GM18951 (cell line): ENCODE measurements at regions not wholly inside any gene's neighbourhood (a gene's known extent, or its start where the extent isn't known, plus 50 kb on each side); places are given as distances from the start of the nearest gene placed in this dataset.

ENCODE experiments used
- POLR2A ChIP-seq: IDR thresholded peaks from 4 replicates; pipeline ENCODE4 v1.6.1; 2011; ENCODE audit warnings: mild to moderate bottlenecking; ENCODE audit not compliant: insufficient read length, insufficient read depth; ENCODE audit errors: extremely low read depth
- in situ Hi-C: fragments of 300-500 bp; cut with MboI; formaldehyde crosslinking; loops from one replicate; pipeline ENCODE4 v1.12.0; 2022; ENCODE audit warnings: low sequenced_read_pairs, mixed read lengths, inconsistent platforms; ENCODE audit not compliant: unreplicated experiment

DNA sequence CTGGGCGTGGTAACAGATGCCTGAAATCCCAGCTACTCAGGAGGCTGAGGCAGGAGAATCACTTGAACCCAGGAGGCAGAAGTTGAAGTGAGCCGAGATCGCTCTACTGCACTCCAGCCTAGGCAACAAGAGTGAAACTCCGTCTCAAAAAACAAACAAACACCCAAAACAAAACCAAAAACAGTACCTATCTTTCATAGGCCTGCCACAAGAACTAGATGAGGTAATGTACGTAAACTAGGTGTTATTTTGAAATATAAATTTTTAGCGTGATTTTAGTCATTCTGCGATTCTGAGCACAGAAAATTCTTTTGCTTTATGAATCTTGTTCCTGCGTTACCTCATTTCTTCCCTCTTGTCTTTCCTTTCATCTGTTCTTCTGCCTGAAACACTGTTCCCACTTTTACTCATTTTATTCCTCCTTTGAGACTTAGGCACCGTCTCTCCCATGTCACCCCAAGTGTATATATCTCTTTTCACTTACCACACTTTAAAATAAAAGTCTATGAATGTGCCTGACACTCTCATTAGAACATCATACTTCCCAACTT is 238.2 kb upstream of the HTR2A start:
- in situ Hi-C loops: no loop called here
- TF ChIP-seq POLR2A: no peak

- TF ChIP-seq POLR2A: no peak
- in situ Hi-C loops: no loop called here
Measured at GRCh38 chr13:47133011-47133445, 236.2 kb upstream of the HTR2A start.

DNA sequence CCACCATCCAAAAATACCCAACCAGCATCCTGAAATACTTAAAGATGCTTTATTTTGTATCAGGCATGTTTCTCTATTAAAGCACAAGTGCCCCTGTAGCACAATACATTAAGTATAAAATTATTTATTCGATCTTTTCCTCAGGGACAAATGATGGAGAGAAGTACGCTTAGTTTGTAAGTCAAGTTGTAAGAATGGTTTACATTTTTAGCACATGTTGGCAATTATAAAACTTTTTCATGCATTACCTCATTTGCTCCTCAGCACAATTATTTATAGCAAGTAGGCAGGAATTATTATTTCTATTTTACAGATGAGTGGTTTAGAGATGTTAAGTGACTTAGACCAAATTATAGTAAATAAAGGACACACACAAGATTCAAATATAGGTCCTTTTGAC is 232.6 kb upstream of the HTR2A start:
- in situ Hi-C loops: no loop called here
- no peak for TF ChIP-seq POLR2A

DNA sequence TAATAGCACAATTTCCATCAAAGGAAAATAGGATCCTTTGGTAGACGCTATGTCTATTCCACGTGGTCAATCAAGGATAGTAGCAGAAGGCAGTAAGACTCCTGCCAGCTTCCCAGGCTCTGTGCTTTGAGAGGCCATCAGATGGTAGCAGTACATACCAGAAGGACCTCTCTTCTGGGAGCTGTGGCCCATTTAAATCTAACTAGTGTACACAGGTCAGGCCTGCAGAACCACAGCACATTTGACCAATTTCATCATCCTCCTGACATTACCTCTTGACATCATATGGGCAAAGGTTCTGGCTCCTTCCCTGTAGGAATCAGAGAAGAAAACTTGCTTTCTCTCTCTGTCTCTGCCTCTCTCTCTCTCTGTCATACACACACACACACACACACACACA is 229.6 kb upstream of the HTR2A start:
- in situ Hi-C loops: no loop called here
- no peak for TF ChIP-seq POLR2A

DNA sequence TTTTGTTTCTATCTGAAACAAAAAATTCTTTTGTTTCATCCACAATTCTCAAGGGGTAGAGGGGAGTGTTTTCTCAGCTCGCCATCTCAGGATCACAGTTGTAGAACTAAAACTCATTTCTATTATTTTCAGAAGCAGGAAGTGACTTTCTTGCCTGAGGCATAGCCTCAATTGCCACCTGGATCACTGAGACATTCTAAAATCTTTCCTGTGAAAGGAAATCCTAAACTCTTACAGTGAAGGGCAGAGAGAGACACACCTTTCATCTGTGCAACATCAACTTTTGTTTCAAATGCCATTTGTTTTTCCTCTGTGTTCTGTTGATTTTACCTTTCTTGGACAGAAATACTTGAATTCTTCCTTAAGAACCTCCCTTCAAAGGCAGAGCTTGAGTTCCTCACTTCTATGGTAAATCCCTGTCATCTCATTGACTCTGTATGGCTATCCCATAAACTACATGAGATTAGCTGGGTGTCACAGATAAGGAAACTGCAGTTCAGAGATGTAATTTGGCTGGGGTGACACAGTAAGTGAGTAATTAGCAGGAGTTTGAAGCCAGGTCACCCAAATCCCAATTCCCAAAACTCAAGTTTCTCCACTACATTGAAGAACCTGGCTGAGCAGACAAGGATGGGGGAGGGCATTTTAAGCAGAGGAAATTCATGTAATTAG is 224.4 kb upstream of the HTR2A start:
- TF ChIP-seq POLR2A: no peak
- in situ Hi-C loops: no loop called here

GRCh38 chr13:47120282-47120681 is 223.4 kb upstream of the HTR2A start:
- no peak for TF ChIP-seq POLR2A
- in situ Hi-C loops: no loop called here

DNA sequence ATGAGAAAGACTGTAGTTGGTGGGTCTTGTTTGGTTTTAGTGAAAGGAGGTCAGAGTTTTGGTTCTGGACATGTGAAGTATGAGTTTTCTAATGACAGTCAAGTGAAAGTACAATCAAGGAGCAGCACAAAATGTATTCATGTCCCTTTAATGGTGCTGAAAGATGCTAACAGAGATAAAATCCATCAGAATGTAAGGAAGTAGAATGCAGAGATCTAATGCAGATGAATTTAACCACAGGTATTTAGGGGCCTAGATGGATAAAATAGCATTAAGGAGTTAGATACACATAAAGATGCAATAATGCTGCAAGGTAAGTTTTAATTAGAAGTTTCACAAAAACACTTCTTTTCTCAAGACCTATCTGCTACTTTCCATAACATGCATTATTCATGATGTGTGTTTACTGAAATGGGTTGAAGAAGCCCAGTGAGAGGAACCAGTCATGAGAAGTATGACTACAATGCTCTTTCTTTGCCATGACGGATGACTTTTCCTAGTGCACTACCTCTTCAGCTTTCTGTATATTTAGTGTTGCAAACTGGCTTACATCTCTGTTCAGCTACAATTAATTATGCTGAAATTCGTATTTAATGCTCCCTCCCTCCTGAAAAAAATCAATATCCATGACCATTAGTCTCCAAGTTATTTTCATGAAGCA is 222.9 kb upstream of the HTR2A start:
- in situ Hi-C loops: no loop called here
- TF ChIP-seq POLR2A: no peak

- TF ChIP-seq POLR2A: no peak
- in situ Hi-C loops: no loop called here
Measured at GRCh38 chr13:47117268-47117667, 220.4 kb upstream of the HTR2A start.

GRCh38 chr13:47114030-47114429 is 217.2 kb upstream of the HTR2A start:
- in situ Hi-C loops: no loop called here
- TF ChIP-seq POLR2A: no peak

GRCh38 chr13:47112903-47113299 is 216.0 kb upstream of the HTR2A start:
- in situ Hi-C loops: no loop called here
- no peak for TF ChIP-seq POLR2A

- in situ Hi-C loops: no loop called here
- no peak for TF ChIP-seq POLR2A
Measured at GRCh38 chr13:47112205-47112902, 215.5 kb upstream of the HTR2A start.

DNA sequence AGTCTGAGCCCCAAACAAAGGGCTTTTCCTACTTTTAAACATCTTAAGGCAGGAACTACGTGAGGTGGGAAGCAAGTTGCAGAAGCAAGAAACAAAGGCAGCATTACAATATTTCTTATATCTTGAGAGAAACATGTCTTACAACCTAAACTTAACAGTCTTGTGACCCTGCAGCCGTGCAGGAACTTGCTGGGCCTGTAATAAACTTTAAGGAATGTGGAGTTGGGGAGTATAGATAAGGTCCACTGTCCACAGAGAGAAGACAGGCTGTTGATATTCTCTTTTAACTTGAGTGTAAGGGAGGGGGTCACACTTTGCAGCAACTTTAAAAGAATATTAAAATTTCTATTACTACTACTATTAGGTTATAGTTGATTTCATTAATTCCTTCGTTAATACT is 214.6 kb upstream of the HTR2A start:
- TF ChIP-seq POLR2A: no peak
- in situ Hi-C loops: no loop called here

DNA sequence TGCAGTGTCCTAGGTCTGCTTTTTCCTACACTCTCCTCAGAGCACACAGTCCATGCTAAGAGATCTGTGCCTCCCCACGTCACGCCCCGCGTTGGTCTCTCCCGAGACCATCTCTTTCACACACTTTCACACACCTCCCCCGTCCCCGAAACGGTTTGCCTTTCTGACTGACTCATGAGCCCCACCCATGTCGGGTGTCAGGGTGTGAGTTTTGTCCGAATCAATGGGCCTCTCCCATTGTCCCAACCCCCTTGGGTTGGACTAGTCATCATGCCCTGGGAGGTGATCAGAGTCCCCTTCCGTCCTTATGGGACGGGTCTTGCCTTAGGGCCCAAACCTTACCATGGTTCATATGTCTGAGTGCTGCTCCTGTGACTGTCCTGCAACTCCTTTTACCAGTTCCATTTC is 214.0 kb upstream of the HTR2A start:
- TF ChIP-seq POLR2A: no peak
- in situ Hi-C loops: no loop called here
